HuH-7.5 (cell line): ENCODE measurements at regions not wholly inside any gene's neighbourhood (a gene's known extent, or its start where the extent isn't known, plus 50 kb on each side); places are given as distances from the start of the nearest gene placed in this dataset.
"Not testable (repeated sequence)": the region's sequence is repeated elsewhere in the genome, so short reads cannot be mapped to it uniquely, and the experiment has no call there.

Experiments used
- DNase-seq: peaks from one replicate; pipeline ENCODE4 v3.0.0; 2011; ENCODE audit warnings: low spot score

- no peak for DNase-seq
Observed at GRCh38 chr10:32141018-32141807, 85.0 kb upstream of the KIF5B start.

GRCh38 chr10:32140403-32140802 lies 84.2 kb upstream of the KIF5B start:
- no peak for DNase-seq

- DNase-seq: peak; percentile 32
Observed at GRCh38 chr10:32139223-32140073, 83.2 kb upstream of the KIF5B start.

- DNase-seq: not testable (repeated sequence)
Observed at GRCh38 chr10:32136927-32137326, 80.7 kb upstream of the KIF5B start.

GRCh38 chr10:32135796-32136195 lies 79.6 kb upstream of the KIF5B start:
- DNase-seq: not testable (repeated sequence)

GRCh38 chr10:32132357-32132946 lies 76.2 kb upstream of the KIF5B start:
- no peak for DNase-seq

- no peak for DNase-seq
Observed at GRCh38 chr10:32131388-32131787, 75.2 kb upstream of the KIF5B start.

- DNase-seq: no peak
Observed at GRCh38 chr10:32130788-32131187, 74.6 kb upstream of the KIF5B start.

- no peak for DNase-seq
Observed at GRCh38 chr10:32125023-32125422, 68.8 kb upstream of the KIF5B start.

GRCh38 chr10:32123021-32123420 lies 66.8 kb upstream of the KIF5B start:
- DNase-seq: no peak

GRCh38 chr10:32121648-32122047 lies 65.4 kb upstream of the KIF5B start:
- DNase-seq: no peak

GRCh38 chr10:32120147-32120546 lies 63.9 kb upstream of the KIF5B start:
- DNase-seq: no peak

- DNase-seq: no peak
Observed at GRCh38 chr10:32114508-32114907, 58.3 kb upstream of the KIF5B start.

GRCh38 chr10:32112055-32112454 lies 55.8 kb upstream of the KIF5B start:
- DNase-seq: no peak

GRCh38 chr10:32111585-32111984 lies 55.4 kb upstream of the KIF5B start:
- no peak for DNase-seq

GRCh38 chr10:32110790-32111189 lies 54.6 kb upstream of the KIF5B start:
- no peak for DNase-seq

GRCh38 chr10:32109603-32110002 lies 53.4 kb upstream of the KIF5B start:
- no peak for DNase-seq
